ENCODE measurements at regions not wholly inside any gene's neighbourhood (a gene's known extent, or its start where the extent isn't known, plus 50 kb on each side); places are given as distances from the start of the nearest gene placed in this dataset.

DNA sequence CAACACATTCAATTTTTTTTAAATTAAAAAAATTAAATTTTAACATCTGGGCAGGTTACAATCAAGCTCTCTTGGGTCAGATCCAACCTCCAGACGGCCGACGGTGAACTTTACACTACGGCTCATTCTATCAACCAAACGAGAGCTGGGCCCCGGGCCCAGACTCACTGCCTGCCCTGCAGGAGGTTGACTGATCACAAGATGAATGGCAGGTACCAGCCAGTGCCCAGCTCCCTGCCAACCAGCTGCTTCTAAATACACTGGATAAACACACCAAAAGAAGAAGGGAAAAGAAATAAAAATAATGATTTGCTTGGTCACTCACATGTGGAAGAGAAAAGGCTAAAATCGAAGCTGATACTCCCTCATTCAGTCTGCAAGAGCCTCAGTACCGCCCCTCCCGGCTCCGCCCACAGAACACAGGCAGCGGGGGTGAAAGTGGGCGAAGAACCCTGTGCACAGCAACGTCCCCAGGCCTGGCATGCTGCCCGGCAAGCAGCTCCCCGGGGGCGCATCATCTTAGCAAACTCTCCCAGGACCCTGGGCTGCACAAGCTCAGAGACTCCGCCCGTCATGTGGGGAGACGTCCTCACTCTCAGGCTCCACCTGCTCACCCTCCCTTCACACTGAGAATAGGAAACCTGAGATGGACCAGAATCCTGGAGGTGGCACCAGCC is 303.4 kb downstream of the SHANK2 start:
- Histone ChIP-seq H3K36me3 (ENCODE audit: insufficient read depth, low read length) (no peaks in the 10 kb centered on the region), H3K9me3 (ENCODE audit: low read depth, low read length) (no peaks in the 10 kb centered on the region), H4K20me1 (ENCODE audit: insufficient read depth, low read length) (no peaks in the 10 kb centered on the region), H3K27ac (ENCODE audit: low read depth, low read length) (no peak overlapping the region), H3K4me3 (ENCODE audit: insufficient read depth, low read length) (no peak overlapping the region), H3K4me1 (ENCODE audit: insufficient read depth, low read length) (no peaks in the 10 kb centered on the region), H2AFZ (ENCODE audit: low read length) (no peak overlapping the region), H3K4me2 (ENCODE audit: insufficient read depth, low read length) (no peak overlapping the region), H3K79me2 (ENCODE audit: insufficient read depth, low read length) (no peaks in the 10 kb centered on the region), H3K27me3 (ENCODE audit: insufficient read depth, low read length) (no peaks in the 10 kb centered on the region)
- TF ChIP-seq, protein P1, sequence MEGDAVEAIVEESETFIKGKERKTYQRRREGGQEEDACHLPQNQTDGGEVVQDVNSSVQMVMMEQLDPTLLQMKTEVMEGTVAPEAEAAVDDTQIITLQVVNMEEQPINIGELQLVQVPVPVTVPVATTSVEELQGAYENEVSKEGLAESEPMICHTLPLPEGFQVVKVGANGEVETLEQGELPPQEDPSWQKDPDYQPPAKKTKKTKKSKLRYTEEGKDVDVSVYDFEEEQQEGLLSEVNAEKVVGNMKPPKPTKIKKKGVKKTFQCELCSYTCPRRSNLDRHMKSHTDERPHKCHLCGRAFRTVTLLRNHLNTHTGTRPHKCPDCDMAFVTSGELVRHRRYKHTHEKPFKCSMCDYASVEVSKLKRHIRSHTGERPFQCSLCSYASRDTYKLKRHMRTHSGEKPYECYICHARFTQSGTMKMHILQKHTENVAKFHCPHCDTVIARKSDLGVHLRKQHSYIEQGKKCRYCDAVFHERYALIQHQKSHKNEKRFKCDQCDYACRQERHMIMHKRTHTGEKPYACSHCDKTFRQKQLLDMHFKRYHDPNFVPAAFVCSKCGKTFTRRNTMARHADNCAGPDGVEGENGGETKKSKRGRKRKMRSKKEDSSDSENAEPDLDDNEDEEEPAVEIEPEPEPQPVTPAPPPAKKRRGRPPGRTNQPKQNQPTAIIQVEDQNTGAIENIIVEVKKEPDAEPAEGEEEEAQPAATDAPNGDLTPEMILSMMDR (IDR thresholded peaks at IDR 0.05; ENCODE audit: extremely low read depth, low read depth, low read length), result no peak
- DNase-seq (ENCODE audit: insufficient read length, low spot score, missing footprints), result no peak

DNA sequence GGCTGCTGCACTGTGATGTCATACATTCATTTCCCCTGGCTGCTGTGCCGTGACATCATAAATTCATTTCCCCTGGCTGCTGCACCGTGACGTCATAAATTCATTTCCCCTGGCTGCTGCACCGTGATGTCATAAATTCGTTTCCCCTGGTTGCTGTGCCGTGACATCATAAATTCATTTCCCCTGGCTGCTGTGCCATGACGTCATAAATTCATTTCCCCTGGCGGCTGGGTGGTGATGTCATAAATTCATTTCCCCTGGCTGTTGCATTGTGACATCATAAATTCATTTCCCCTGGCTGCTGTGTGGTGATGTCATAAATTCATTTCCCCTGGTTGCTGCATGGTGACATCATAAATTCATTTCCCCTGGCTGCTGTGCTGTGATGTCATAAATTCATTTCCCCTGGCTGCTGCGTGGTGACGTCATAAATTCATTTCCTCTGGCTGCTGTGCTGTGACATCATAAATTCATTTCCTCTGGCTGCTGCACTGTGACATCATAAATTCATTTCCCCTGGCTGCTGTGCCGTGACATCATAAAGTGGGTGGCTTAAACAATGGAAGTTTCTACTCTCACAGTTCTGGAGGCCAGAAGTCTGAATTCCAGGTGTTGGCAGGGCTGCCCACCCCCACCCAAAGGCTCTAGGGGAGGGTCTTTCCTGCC is 301.1 kb downstream of the SHANK2 start:
- no peak overlapping the region for H3K4me2 ChIP-seq (ENCODE audit: insufficient read depth, low read length)
- H2AFZ ChIP-seq (ENCODE audit: low read length), result no peak overlapping the region
- TF ChIP-seq, protein P1 (IDR thresholded peaks at IDR 0.05; ENCODE audit: extremely low read depth, low read depth, low read length), result no peak
- H3K4me1 ChIP-seq (ENCODE audit: insufficient read depth, low read length), result no peaks in the 10 kb centered on the region
- H3K36me3 ChIP-seq (ENCODE audit: insufficient read depth, low read length), result no peaks in the 10 kb centered on the region
- H3K27ac ChIP-seq (ENCODE audit: low read depth, low read length), result no peak overlapping the region
- no peak for DNase-seq (ENCODE audit: insufficient read length, low spot score, missing footprints)
- no peaks in the 10 kb centered on the region for H3K79me2 ChIP-seq (ENCODE audit: insufficient read depth, low read length)
- no peaks in the 10 kb centered on the region for H4K20me1 ChIP-seq (ENCODE audit: insufficient read depth, low read length)
- H3K9me3 ChIP-seq (ENCODE audit: low read depth, low read length), result no peaks in the 10 kb centered on the region
- H3K4me3 ChIP-seq (ENCODE audit: insufficient read depth, low read length), result no peak overlapping the region
- H3K27me3 ChIP-seq (ENCODE audit: insufficient read depth, low read length), result no peaks in the 10 kb centered on the region

DNA sequence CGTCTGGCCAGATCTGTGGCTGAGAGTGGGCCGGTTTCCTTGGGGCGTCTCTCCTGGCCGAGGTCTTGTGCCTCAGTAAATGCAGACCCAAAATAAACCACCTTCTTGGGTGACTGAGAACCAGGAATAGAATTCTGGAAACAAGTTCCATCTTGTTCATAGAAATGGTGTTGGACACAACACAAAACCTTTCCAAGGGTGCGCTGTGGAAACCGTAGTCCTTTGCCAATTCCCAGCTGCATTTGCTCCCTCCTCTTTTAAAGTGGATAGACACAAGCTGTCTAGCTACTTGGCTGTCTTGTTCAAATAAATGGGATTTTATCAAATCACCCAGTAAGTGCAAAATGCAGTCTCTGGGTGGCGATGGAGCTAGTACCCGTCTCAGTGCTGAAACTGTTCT is 300.2 kb downstream of the SHANK2 start:
- Histone ChIP-seq H3K4me1 (ENCODE audit: insufficient read depth, low read length) (no peaks in the 10 kb centered on the region), H3K4me2 (ENCODE audit: insufficient read depth, low read length) (no peak overlapping the region), H3K4me3 (ENCODE audit: insufficient read depth, low read length) (no peak overlapping the region), H3K27me3 (ENCODE audit: insufficient read depth, low read length) (no peaks in the 10 kb centered on the region), H3K9me3 (ENCODE audit: low read depth, low read length) (no peaks in the 10 kb centered on the region), H3K79me2 (ENCODE audit: insufficient read depth, low read length) (no peaks in the 10 kb centered on the region), H4K20me1 (ENCODE audit: insufficient read depth, low read length) (no peaks in the 10 kb centered on the region), H3K27ac (ENCODE audit: low read depth, low read length) (no peak overlapping the region), H3K36me3 (ENCODE audit: insufficient read depth, low read length) (no peaks in the 10 kb centered on the region), H2AFZ (ENCODE audit: low read length) (no peak overlapping the region)
- TF ChIP-seq, protein P1 (IDR thresholded peaks at IDR 0.05; ENCODE audit: extremely low read depth, low read depth, low read length), result no peak
- DNase-seq (ENCODE audit: insufficient read length, low spot score, missing footprints), result no peak

DNA sequence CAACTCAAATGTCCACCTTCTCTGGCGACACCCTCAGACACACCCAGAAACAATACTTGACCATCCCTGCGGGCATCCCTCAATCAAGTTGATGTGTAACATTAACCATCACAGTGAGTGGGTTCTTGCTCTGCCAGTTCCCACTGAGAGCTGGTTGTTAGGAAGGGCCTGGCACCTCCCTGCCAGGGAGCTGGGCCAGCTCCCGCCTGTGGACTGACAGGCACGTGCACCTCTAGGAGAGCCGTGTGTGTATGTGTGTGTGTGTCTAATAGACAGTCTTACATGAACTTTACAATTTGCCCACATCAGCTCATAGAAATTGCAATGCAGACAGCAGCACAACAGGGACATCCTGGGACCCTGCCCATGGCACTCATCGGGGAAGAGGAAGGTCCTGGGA is 298.7 kb downstream of the SHANK2 start:
- Histone ChIP-seq H3K4me1 (ENCODE audit: insufficient read depth, low read length) (no peaks in the 10 kb centered on the region), H3K4me2 (ENCODE audit: insufficient read depth, low read length) (no peak overlapping the region), H3K27me3 (ENCODE audit: insufficient read depth, low read length) (no peaks in the 10 kb centered on the region), H3K4me3 (ENCODE audit: insufficient read depth, low read length) (no peak overlapping the region), H3K36me3 (ENCODE audit: insufficient read depth, low read length) (no peaks in the 10 kb centered on the region), H2AFZ (ENCODE audit: low read length) (no peak overlapping the region), H3K27ac (ENCODE audit: low read depth, low read length) (no peak overlapping the region), H3K79me2 (ENCODE audit: insufficient read depth, low read length) (no peaks in the 10 kb centered on the region), H3K9me3 (ENCODE audit: low read depth, low read length) (no peaks in the 10 kb centered on the region), H4K20me1 (ENCODE audit: insufficient read depth, low read length) (no peaks in the 10 kb centered on the region)
- TF ChIP-seq, protein P1 (IDR thresholded peaks at IDR 0.05; ENCODE audit: extremely low read depth, low read depth, low read length), result no peak
- DNase-seq (ENCODE audit: insufficient read length, low spot score, missing footprints), result no peak

Measured in osteoblast (primary cell).